A549 (cell line): ENCODE measurements at regions not wholly inside any gene's neighbourhood (a gene's known extent, or its start where the extent isn't known, plus 50 kb on each side); places are given as distances from the start of the nearest gene placed in this dataset.
"Not testable (repeated sequence)": the region's sequence is repeated elsewhere in the genome, so short reads cannot be mapped to it uniquely, and the experiment has no call there.

ENCODE experiments used
- ATAC-seq, 2 experiments: fragments of 200-7000 bp in 1 of 2; fragments of >200 bp in 1 of 2; cut with Nextera tagmentation in 1 of 2; cut with Tn5 transposase in 1 of 2; 3 replicates each; pipeline versions ENCODE4 v1.8.0 to v1.9.1; 2018 to 2020; ENCODE audit warnings: mild to moderate bottlenecking in 1 of 2, moderate library complexity in 1 of 2
- CTCF ChIA-PET: fragments of 300-600 bp; sonication (Branson Sonifier 250); formaldehyde crosslinking; extraction: SDS; loops from one replicate; lab custom pipeline; 2021; ENCODE audit warnings: antibody characterized with exemption, inconsistent platforms; lab: Yijun Ruan, JAX
- POLR2A ChIA-PET: fragments of 350-600 bp; formaldehyde crosslinking; extraction: SDS; loops from one replicate; lab custom pipeline; 2021; ENCODE audit warnings: antibody characterized with exemption, inconsistent platforms; lab: Yijun Ruan, JAX
- DNase-seq, 2 experiments: peaks; one replicate each; pipeline versions ENCODE4 v3.0.0 to v3.0.0-alpha.2; 2011 to 2016; ENCODE audit warnings: low read depth in 1 of 2, low spot score in 1 of 2
- FAIRE-seq: peaks from 2 replicates; lab custom pipeline; 2011; peaks lifted over from hg19 to GRCh38; lab: Jason Lieb, UNC
- H3K27ac ChIP-seq, 2 experiments: fragments of >200 bp; sonication (Bioruptor Twin); formaldehyde crosslinking; 3 replicates each; pipeline ENCODE4 v1.5.1; 2016 to 2017
- H3K4me1 ChIP-seq: fragments of >200 bp; sonication (Bioruptor Twin); formaldehyde crosslinking; 3 replicates; pipeline ENCODE4 v1.6.1; 2016
- H3K4me2 ChIP-seq: fragments of >200 bp; sonication (Bioruptor Twin); formaldehyde crosslinking; 3 replicates; pipeline ENCODE4 v1.6.1; 2016
- H3K4me3 ChIP-seq: fragments of >200 bp; sonication (Bioruptor Twin); formaldehyde crosslinking; 3 replicates; pipeline ENCODE4 v1.5.1; 2016
- H3K9me3 ChIP-seq: fragments of >200 bp; sonication (Bioruptor Twin); formaldehyde crosslinking; 3 replicates; pipeline ENCODE4 v1.6.1; 2016
- WGBS: methylation state at CpG from one replicate; pipeline ENCODE4 v1.1.6; 2017; ENCODE audit errors: missing lambda C conversion rate; 5-methylcytosine and 5-hydroxymethylcytosine counted together

DNA sequence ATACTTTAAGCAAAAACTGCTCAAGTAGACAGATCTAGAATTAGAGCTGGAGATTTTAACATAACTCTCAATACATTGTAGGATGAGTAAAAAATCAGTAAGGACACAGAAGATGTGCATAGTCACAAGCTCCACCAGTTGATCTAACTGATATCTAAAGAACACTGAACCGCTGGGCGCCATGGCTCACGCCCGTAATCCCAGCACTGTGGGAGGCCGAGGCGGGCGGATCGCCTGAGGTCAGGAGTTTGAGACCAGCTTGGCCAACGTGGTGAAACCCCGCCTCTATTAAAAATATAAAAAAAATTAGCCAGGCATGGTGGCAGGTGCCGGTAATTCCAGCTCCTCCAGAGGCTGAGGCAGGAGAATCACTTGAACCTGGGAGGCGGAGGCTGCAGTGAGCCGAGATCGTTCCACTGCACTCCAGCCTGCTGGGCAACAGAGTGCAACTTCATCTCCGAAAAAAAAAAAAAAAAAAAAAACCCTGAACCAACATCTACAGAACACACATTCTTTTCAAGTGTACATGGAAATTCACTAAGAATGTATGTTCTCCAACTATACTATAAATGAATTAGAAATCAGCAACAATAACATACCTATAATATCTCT is 1431.8 kb downstream of the FOXD4L5 start:
- H3K27ac ChIP-seq, ATAC-seq, H3K4me1 ChIP-seq, H3K9me3 ChIP-seq, FAIRE-seq, DNase-seq, POLR2A ChIA-PET, CTCF ChIA-PET, H3K4me3 ChIP-seq, H3K4me2 ChIP-seq: not testable (repeated sequence)
- WGBS = 90% methylated on average over 15 of the region's 15 CpGs

DNA sequence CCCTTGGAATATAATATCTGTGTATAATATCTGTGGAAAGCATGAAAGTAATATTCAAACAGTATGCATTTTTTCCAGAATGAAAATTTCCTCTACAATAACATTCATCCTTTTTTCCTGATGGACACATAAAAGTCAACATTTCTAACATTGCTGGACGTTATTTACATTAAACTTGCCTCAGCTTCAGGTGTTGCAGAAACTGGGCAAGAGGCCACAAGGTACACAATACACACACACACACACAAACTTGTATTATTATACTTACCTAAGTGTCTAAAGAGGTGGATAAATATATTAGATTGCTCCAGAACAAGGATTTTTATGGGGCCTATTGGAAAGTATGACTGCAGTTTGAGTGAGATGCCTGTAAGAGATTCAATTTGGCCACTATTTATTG is 1460.2 kb downstream of the FOXD4L5 start:
- CTCF ChIA-PET, H3K4me1 ChIP-seq, FAIRE-seq, ATAC-seq, H3K4me2 ChIP-seq, H3K4me3 ChIP-seq, H3K27ac ChIP-seq, DNase-seq, H3K9me3 ChIP-seq, POLR2A ChIA-PET: not testable (repeated sequence)
- WGBS = 2% methylated on average over 1 of the region's 1 CpG

DNA sequence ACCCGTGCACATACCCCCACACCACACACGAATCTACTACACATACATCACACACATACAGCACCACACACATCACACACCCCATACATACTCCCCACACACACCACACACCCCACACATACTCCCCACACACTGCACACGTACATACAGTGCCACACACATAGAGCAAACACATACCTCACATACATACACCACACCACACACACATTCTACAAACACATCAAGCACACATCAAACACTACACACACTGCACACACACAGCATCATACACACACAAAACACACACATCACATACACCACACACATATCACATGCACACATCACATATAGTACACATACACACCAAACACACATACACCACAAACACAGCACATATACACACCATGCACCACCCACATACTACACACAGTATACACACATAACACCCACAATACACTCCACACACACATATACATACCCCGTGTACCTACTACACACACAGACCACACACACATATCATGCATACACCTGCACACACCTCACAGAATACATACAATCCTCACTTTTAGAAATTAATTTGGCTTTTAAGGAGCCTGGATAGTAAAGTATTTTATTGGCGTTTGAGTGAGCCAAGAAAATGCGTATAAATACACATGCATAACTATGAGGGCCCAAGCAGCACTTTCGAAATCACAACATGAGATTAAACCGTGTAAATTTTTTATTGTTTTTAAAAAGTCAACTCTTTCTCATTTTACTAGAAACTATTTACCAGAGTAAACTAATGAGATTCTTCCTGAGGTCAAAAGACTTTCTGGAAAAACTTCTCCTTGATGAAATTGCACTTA is 1461.4 kb downstream of the FOXD4L5 start:
- DNase-seq, H3K4me3 ChIP-seq, H3K9me3 ChIP-seq, POLR2A ChIA-PET, H3K4me2 ChIP-seq, FAIRE-seq, H3K27ac ChIP-seq, CTCF ChIA-PET, H3K4me1 ChIP-seq: not testable (repeated sequence)
- peak; percentile 45 to 72; a peak in 5 of 6 replicates for ATAC-seq
- WGBS = 16% methylated on average over 8 of the region's 8 CpGs

DNA sequence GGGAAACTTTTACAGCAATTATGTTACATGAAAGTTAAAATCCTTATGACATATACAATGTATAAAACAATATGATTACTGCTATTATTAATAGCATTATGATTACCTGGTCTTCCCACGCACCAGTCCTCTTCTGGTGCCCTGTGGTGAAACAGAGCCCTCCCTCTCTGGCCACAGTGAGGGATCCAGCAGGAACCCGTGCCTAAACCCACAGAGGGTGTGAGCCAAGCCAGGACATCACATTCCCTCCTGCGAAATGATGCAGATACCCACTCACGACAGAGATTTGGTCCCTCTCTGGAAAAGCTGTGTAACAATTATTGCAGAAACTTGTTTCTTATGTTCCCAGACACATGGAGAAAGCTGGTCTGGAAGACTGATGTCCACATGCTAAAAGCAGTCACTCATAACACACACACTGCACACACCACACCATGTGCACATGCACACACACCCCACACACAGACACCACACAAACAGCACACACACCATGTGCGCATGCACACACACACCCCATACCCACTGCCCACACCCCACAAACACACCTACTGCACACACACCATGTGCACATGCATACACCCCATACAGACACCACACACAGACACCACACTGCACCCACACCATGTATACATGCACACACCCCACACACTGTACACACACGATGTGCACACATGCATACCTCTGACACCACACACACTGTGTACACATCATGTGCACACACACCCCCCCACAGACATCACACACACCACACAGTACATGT is 1462.2 kb downstream of the FOXD4L5 start:
- CTCF ChIA-PET, FAIRE-seq: not testable (repeated sequence)
- peak in 1 of 2 experiments; percentile 74; a peak in 3 of 6 replicates for ATAC-seq

DNA sequence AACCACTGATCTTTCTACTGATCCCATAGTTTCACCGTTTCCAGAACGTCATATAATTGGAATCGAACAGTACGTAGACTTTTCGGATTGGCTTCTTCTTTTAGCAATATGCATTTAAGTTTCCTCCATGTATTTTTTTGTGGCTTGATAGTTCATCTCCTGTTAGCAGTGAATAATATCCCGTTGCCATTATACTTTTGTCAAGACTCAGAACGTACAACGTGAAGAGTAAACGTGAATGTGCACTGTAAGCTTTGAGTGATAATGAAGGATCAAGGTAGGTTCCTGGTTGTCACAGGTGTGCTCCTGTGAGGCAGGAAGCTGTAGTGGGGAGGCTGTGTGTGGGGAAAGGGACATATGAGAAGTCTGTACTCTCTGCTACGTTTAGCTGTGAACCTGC is 1463.7 kb downstream of the FOXD4L5 start:
- H3K4me1 ChIP-seq, POLR2A ChIA-PET: not testable (repeated sequence)

More for the DNA sequence above, 1462.2 kb downstream of the FOXD4L5 start:
- DNase-seq, POLR2A ChIA-PET, H3K27ac ChIP-seq, H3K9me3 ChIP-seq, H3K4me1 ChIP-seq, H3K4me3 ChIP-seq, H3K4me2 ChIP-seq: not testable (repeated sequence)
- WGBS = 20% methylated on average over 5 of the region's 6 CpGs

DNA sequence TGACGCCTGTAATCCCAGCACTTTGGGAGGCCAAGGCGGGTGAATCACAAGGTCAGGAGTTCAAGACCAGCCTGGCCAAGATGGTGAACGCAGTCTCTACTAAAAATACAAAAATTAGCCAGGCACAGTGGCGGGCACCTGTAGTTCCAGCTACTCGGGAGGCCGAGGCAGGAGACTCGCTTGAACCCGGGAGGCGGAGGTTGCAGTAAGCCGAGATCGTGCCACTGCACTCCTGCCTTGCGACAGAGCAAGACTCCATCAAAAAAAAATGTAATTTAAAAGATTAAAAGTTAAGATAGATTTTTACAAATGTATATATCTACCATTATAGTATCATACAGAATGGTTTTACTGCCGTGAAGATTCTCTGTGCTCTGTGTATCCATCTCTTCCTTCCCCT is 1464.1 kb downstream of the FOXD4L5 start:
- FAIRE-seq, H3K9me3 ChIP-seq, ATAC-seq, POLR2A ChIA-PET, H3K4me2 ChIP-seq, CTCF ChIA-PET, H3K4me1 ChIP-seq, H3K27ac ChIP-seq, DNase-seq, H3K4me3 ChIP-seq: not testable (repeated sequence)
- 53% methylated on average over 13 of the region's 13 CpGs for WGBS

More for the DNA sequence above, 1463.7 kb downstream of the FOXD4L5 start:
- DNase-seq, H3K9me3 ChIP-seq, H3K27ac ChIP-seq, H3K4me3 ChIP-seq, FAIRE-seq, CTCF ChIA-PET, ATAC-seq, H3K4me2 ChIP-seq: not testable (repeated sequence)
- WGBS = 45% methylated on average over 10 of the region's 10 CpGs

DNA sequence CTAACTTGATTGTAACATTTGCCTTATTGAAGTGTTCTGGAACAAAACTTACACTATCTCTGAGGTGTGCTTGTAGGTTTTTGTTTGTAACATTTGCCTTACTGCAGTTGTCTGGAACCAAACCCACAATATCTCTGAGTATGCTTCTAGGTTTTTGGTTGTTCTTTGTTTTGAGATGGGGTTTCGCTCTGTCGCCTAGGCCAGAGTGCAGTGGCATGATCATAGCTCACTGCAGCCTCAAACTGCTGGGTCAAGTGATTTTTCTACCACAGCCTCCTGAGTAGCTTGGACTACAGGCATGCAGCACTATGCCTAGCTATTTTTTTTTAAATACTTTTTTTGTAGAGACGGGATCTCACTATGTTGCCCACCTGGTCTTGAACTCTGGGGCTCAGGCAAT is 1464.6 kb downstream of the FOXD4L5 start:
- POLR2A ChIA-PET, DNase-seq, H3K27ac ChIP-seq, H3K4me2 ChIP-seq, H3K9me3 ChIP-seq, H3K4me1 ChIP-seq, CTCF ChIA-PET, ATAC-seq, H3K4me3 ChIP-seq, FAIRE-seq: not testable (repeated sequence)
- WGBS = 56% methylated on average over 3 of the region's 3 CpGs
